AG09309 (cell line): ENCODE measurements at regions not wholly inside any gene's neighbourhood (a gene's known extent, or its start where the extent isn't known, plus 50 kb on each side); places are given as distances from the start of the nearest gene placed in this dataset.
"Not testable (repeated sequence)": the region's sequence is repeated elsewhere in the genome, so short reads cannot be mapped to it uniquely, and the experiment has no call there.

Experiments used
- DNase-seq: peaks from one replicate; pipeline ENCODE4 v3.0.0-alpha.2; 2010; ENCODE audit warnings: low read depth
- H3K4me3 ChIP-seq: 2 replicates; pipeline ENCODE4 v1.5.1; 2011; ENCODE audit warnings: mild to moderate bottlenecking, low read depth, low read length, moderate library complexity; ENCODE audit not compliant: control insufficient read depth
- TF ChIP-seq, protein P1 (sequence below): IDR thresholded peaks from 2 replicates; pipeline ENCODE4 v1.5.1; 2011; ENCODE audit warnings: mild to moderate bottlenecking, low read depth, low read length, inconsistent platforms; ENCODE audit not compliant: insufficient read depth, control insufficient read depth; ENCODE audit errors: missing control alignments

DNA sequence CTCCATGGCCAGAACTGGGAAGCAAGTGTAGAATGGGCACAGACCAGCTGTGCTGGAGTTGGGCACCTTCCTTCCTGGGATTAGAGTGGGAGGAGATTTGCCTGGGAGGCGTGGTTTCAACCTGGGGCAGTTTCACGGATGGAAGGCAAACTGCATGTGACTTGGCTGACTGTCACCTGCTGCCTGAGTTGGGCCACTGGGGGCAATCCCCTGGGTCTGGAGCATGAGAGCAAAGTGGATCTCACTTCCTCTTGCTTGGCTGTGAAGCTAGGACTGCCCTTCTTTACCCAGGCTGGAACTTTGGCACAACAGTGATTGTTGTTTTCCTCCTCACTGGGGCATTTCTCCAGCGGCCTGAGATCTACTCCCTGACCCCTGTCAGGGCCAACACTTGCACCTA lies 1247.0 kb upstream of the EPHA6 start:
- TF ChIP-seq, protein P1, sequence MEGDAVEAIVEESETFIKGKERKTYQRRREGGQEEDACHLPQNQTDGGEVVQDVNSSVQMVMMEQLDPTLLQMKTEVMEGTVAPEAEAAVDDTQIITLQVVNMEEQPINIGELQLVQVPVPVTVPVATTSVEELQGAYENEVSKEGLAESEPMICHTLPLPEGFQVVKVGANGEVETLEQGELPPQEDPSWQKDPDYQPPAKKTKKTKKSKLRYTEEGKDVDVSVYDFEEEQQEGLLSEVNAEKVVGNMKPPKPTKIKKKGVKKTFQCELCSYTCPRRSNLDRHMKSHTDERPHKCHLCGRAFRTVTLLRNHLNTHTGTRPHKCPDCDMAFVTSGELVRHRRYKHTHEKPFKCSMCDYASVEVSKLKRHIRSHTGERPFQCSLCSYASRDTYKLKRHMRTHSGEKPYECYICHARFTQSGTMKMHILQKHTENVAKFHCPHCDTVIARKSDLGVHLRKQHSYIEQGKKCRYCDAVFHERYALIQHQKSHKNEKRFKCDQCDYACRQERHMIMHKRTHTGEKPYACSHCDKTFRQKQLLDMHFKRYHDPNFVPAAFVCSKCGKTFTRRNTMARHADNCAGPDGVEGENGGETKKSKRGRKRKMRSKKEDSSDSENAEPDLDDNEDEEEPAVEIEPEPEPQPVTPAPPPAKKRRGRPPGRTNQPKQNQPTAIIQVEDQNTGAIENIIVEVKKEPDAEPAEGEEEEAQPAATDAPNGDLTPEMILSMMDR = no peak
- H3K4me3 ChIP-seq = no peak overlapping the region

DNA sequence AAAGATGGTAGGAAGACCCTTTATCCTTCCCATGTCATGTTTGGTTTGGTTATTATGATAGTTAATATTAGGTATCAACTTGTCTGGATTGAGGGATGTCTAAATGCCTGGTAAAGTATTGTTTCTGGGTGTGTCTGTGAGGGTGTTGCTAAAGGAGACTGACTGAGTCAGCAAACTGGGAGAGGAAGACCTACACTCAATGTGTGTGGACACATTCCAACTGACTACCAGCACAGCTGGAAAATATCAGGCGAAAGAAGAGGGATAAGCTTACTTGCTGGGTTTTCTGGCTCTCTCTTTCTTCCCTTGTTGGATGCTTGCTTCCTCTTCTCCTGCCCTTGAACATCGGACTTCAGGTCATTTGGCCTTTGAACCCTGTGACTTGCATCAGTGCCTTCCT lies 1227.6 kb upstream of the EPHA6 start:
- TF ChIP-seq, protein P1 = no peak
- no peak for DNase-seq
- H3K4me3 ChIP-seq = no peak overlapping the region

More for the DNA sequence above, 1247.0 kb upstream of the EPHA6 start:
- DNase-seq = no peak

DNA sequence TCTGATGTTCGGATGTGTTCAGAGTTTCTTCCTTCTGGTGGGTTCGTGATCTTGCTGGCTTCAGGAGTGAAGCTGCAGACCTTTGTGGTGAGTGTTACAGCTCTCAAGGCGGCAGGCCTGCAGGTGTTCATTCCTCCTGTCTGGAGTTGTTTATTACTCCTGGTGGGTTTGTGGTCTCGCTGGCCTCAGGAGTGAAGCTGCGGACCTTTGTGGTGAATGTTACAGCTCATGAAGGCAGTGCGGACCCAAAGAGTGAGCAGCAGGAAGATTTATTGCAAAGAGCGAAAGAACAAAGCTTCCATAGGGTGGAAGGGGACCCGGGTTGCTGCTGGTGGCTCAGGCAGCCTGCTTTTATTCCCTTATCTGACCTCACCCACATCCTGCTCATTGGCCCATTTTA lies 1226.8 kb upstream of the EPHA6 start:
- not testable (repeated sequence) for H3K4me3 ChIP-seq

DNA sequence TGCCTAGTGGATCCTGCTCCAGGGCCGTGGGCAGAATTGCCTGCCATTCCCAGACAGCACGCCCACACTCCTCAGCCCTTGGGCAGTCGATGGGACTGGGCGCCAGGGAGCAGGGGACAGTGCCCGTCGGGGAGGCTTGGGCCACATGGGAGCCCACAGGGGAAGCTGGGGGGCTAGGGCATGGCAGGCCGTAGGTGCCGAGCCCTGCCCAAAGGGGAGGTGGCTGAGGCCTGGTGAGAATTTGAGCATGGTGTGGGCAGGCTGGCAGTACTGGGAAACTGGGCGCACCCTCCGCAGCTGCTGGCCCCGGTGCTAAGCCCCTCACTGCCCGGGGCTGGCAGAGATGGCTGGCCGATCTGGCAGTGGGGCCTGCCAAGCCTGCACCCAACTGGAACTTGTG lies 1225.9 kb upstream of the EPHA6 start:
- TF ChIP-seq, protein P1 = no peak
- no peak overlapping the region for H3K4me3 ChIP-seq
- DNase-seq = no peak

More for the DNA sequence above, 1226.8 kb upstream of the EPHA6 start:
- DNase-seq = not testable (repeated sequence)

DNA sequence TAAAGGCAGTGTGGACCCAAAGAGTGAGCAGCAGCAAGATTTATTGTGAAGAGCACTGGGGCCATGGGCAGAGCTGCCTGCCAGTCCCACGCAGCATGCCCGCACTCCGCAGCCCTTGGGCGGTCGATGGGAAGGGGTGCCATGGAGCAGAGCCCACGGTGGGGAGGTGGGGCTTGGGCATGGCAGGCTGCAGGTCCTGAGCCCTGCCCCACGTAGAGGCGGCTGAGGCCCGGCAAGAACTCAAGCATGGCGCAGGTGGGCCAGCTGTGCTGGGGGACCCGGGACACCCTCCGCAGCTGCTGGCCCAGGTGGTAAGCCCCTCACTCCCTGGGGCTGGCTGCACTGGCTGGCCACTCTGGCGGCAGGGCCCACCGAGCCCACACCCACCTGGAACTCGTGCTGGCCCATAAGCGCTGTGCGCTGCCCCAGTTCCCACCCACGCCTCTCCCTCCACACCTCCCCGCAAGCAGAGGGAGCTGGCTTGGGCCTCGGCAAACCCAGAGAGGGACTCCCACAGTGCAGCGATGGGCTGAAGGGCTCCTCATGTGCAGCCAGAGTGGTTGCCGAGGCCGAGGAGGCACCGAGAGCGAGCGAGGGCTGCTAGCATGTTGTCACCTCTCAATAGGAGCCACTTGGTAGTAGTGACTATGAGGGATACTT lies 1218.8 kb upstream of the EPHA6 start:
- TF ChIP-seq, protein P1 = no peak

DNA sequence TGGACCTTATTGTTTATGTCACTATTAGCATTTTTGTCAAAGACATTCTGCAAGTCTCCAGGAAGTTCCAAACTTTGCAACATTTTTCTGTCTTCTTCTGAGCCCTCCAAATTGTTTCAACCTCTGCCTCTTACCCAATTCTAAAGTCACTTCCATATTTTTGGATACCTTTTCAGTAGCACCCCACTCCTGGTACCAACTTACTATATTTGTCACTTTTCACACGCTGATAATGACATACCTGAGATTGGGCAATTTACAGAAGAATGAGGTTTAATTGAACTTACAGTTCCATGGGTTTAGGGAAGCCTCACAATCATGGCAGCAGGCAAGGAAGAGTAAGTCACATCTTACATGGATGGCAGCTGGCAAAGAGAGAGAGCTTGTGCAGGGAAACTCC lies 1206.5 kb upstream of the EPHA6 start:
- TF ChIP-seq, protein P1 = no peak
- DNase-seq = no peak
- H3K4me3 ChIP-seq = no peak overlapping the region

More for the DNA sequence above, 1218.8 kb upstream of the EPHA6 start:
- H3K4me3 ChIP-seq = no peak overlapping the region
- no peak for DNase-seq

DNA sequence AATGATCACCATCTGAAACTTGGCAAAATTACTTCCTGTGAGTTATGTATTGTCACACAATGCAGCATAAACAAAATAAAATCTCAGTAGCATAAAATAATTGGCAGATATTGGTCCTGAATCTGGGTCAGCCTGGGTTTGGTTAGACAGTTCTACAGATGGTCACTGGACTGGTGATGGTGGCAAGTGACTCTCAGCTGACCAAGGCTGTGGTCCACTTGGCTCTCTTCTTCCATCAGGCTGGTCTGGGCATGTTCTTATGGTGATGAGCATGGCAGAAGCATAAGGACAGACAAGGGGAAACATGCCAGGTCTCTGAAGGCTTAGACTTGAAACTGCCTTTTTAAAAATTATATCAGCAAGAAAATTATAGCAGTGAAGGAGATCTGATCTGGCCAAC lies 1205.0 kb upstream of the EPHA6 start:
- no peak for DNase-seq
- H3K4me3 ChIP-seq = no peak overlapping the region
- TF ChIP-seq, protein P1 = no peak
